ENCODE measurements at regions not wholly inside any gene's neighbourhood (a gene's known extent, or its start where the extent isn't known, plus 50 kb on each side); places are given as distances from the start of the nearest gene placed in this dataset.

DNA sequence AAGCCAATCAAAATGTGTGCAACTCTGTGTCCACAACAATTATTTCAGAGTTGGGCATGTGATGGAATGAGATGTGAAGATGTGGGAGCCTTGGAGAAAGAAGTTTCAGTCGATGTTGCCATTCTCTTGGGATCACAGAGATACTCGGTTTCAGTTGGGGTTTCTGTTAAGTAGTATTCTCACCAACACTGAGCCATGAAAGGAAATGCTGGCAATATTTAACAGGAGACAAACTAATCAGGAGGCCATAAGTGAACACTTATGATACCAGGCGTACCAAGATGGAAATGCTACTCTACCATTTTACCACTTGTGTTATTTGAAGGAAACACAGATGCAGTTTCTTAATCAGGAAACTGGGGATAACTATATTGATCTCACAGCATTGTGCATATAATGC, 53.3 kb upstream of the NUDT7 start:
- H3K36me3 ChIP-seq: no peaks in the 10 kb centered on the region
- H3K27me3 ChIP-seq: no peaks in the 10 kb centered on the region
- in situ Hi-C loops (cut with MboI; ENCODE audit: low pct_ligation_motif_present in 1 of 4, low pct_unique_long_range_greater_than_20kb in 1 of 4, low sequenced_read_pairs in 3 of 4) (no loop called here), intact Hi-C loops (cut with DNase I; ENCODE audit: low total_unique reads) (no loop called here)
- no peak overlapping the region for H3K4me3 ChIP-seq
- no peaks in the 10 kb centered on the region for H3K9me3 ChIP-seq
- WGBS, 2 donors (ENCODE audit: low coverage in 1 of 2): 65 to 76% methylated on average over 2 to 3 of the region's 3 CpGs
- DNase-seq: no peak
- TF ChIP-seq POLR2AphosphoS5 (IDR thresholded peaks at IDR 0.05) (no peak), POLR2A (IDR thresholded peaks at IDR 0.05) (no peak)
- TF ChIP-seq, protein P1, sequence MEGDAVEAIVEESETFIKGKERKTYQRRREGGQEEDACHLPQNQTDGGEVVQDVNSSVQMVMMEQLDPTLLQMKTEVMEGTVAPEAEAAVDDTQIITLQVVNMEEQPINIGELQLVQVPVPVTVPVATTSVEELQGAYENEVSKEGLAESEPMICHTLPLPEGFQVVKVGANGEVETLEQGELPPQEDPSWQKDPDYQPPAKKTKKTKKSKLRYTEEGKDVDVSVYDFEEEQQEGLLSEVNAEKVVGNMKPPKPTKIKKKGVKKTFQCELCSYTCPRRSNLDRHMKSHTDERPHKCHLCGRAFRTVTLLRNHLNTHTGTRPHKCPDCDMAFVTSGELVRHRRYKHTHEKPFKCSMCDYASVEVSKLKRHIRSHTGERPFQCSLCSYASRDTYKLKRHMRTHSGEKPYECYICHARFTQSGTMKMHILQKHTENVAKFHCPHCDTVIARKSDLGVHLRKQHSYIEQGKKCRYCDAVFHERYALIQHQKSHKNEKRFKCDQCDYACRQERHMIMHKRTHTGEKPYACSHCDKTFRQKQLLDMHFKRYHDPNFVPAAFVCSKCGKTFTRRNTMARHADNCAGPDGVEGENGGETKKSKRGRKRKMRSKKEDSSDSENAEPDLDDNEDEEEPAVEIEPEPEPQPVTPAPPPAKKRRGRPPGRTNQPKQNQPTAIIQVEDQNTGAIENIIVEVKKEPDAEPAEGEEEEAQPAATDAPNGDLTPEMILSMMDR (IDR thresholded peaks at IDR 0.05): no peak
- no peaks in the 10 kb centered on the region for H3K4me1 ChIP-seq
- H3K27ac ChIP-seq: no peak overlapping the region

Data from transverse colon (tissue), 4 donors.